Jurkat, Clone E6-1 (cell line): ENCODE measurements at regions not wholly inside any gene's neighbourhood (a gene's known extent, or its start where the extent isn't known, plus 50 kb on each side); places are given as distances from the start of the nearest gene placed in this dataset.
"Not testable (repeated sequence)": the region's sequence is repeated elsewhere in the genome, so short reads cannot be mapped to it uniquely, and the experiment has no call there.

ENCODE experiments used
- DNase-seq: peaks from one replicate; pipeline ENCODE4 v3.0.0-alpha.2; 2011; ENCODE audit warnings: low read depth, low spot score
- H3K4me3 ChIP-seq: 2 replicates; pipeline ENCODE4 v1.5.1; 2011; ENCODE audit warnings: mild to moderate bottlenecking, low read length, control low read depth, moderate library complexity

- not testable (repeated sequence) for DNase-seq, H3K4me3 ChIP-seq
These were observed 106.4 kb upstream of the PPM1J start for GRCh38 chr1:112821307-112822063.

DNA sequence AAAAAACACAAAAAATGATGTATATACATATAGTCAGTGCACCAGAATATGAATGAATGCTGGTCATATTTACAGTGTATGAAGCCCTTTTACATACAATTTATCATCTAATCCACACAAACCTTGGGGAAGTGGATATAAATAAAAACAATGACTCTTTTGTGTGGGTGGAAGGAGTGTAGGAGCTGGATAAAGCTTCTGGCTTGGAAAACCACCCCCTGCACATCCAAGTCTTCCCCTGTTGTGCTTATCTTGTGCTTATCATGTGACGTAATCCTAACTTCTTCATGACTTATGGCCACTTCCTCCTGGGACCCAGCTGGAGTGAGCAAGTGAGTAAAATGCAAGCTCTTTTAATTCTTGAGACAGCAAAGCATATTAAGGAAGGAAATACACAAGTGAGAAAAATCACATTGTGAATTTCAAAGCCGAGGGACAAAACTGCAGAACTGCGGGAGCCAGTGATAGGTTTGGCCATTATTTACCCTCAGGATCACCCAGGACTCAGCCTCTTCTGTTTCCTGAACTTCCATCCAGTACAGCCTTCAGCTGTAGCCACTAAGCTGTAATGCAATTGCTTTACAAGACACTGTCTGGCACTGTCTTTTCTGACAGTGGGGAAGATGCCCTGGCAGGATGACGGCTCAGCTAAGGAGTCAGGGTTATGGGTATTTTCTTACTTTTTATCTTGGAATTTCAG, 104.0 kb upstream of the PPM1J start:
- DNase-seq: no peak
- H3K4me3 ChIP-seq: no peak overlapping the region

DNA sequence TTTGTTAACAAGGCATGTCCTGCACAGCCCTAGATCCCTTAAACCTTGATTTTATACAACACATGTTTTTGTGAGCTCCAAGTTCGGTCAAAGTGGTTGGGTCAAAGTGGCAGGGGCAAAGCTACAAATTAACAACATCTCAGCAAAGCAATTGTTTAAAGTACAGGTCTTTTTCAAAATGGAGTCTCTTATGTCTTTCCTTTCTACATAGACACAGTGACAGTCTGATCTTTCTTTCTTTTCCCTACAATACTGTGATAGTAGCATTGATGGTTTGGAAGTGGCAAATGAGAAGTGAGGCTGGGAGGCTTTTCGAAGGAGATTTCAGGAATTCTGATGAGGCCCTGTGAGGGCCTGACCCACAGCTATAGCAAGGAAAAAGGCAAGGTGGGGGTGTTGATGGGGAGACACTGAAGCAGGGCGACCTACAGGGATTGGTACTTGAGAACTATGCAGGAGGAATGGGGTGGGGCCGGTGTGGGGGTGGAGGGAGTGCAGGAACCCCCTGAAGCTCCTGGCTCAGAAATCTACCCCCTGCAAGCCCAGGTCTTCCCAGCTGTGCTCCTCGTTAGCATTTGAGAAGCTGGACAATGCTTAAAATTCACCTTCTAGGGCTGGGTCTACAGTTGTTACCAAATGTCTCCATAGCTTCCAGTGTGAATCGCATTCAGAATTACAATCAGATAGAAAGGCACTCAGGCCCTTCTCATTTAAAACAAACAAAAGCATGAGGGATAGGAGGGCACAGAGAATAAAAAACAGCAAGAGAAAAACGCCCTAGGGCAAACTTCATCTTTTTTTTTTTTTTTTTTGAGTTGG, 102.6 kb upstream of the PPM1J start:
- H3K4me3 ChIP-seq: no peak overlapping the region
- no peak for DNase-seq

GRCh38 chr1:112815376-112815775, 100.2 kb upstream of the PPM1J start:
- no peak overlapping the region for H3K4me3 ChIP-seq
- no peak for DNase-seq

GRCh38 chr1:112814645-112815044, 99.5 kb upstream of the PPM1J start:
- not testable (repeated sequence) for DNase-seq, H3K4me3 ChIP-seq

GRCh38 chr1:112808861-112809684, 93.9 kb upstream of the PPM1J start:
- no peak for DNase-seq
- H3K4me3 ChIP-seq: no peak overlapping the region

DNA sequence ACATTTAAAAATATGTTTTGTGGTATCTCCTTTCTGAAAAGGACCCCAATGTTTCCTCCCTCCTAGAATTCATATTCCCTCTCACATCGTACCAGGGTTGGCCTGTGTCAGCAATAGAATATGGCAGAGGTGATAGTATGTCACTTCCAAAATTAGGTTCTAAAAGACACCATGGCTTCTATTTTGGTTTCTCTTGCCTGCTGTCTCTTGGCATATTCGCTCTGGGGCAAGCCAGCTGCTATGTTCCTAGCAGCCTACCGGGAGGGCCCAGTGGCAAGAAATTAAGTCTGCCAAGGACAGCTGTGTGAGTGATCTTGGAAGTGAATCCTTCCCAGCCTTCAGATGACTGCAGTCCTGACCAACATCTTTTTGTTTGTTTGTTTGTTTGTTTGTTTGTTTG, 92.9 kb upstream of the PPM1J start:
- no peak for DNase-seq

DNA sequence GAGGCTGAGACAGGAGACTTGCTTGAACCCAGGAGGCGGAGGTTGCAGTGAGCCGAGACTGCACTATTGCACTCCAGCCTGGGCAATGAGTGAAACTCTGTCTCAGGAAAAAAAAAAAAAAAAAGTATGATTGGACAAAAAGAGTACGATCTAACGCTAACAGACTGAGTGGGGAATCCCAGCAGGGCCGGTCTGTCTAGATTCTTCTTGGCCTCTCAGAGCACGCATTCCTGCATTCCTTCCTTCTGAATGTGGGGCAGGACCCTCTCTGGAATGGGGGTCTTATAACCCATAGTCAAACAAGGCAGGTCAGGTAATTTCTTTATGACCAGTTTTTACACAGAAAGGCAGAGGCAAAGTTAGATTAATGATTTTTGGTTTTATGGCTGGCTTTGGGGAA, 92.0 kb upstream of the PPM1J start:
- H3K4me3 ChIP-seq: no peak overlapping the region
- no peak for DNase-seq

More for the DNA sequence above, 92.9 kb upstream of the PPM1J start:
- no peak overlapping the region for H3K4me3 ChIP-seq

DNA sequence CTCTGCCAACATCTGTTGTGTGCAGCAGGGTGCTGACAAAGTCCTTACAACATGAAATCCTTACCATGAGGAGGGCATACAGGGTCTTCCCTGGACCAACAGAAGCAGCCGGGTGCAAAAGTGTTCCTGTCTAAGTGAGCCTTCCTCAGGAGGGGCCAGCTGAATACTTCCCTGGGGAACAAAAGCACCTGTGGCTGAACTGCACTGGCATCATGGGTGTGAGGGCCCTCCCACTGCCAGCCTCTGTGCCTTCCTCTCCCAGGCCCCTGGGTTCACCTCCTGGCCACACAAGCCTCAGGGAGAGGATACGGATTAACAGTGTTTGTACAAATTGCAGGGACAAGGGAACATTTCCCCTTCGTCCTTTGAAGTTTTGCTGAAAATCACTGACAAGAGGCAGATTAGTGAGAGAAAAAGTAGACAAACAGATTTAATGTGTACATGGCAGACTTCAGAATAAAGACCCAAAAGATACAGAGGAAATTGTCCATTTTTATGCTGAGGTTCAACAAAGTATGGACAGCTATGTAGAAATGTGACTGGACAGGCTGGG, 91.0 kb upstream of the PPM1J start:
- DNase-seq: no peak

DNA sequence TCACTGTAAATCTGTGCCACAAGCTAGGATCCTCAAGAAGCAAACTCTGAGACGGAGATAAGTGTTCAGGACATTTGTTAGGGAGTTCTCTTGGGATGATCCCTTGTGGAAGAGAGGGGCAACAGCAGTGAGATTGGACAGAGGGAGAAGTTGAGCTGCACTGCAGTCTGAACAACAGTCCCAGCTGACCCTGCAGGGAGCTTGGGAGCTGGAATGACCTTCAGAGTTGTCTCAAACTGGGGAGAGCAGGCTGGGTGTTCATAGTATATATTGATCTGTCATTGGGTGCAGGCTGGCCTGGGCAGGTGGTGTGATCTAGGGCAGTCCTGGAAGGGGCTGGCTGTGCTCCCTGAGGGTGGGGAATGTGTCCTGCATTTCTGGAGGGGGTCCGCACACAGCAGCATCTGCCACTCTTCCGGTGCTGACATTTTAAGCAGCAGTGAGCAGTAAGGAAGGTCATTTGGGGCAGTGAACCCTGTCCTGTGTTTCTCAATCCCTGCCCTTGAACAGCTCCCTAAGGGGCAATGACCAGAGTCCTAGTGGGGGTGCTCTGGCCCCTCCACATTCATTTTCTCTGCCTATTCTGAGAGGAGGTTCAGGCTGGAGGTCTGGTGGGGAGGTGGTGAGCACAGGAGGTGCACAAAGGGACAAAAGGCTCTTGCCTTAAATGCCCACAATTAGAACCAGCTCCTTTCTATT, 90.2 kb upstream of the PPM1J start:
- DNase-seq: no peak
- H3K4me3 ChIP-seq: no peak overlapping the region

More for the DNA sequence above, 91.0 kb upstream of the PPM1J start:
- no peak overlapping the region for H3K4me3 ChIP-seq

DNA sequence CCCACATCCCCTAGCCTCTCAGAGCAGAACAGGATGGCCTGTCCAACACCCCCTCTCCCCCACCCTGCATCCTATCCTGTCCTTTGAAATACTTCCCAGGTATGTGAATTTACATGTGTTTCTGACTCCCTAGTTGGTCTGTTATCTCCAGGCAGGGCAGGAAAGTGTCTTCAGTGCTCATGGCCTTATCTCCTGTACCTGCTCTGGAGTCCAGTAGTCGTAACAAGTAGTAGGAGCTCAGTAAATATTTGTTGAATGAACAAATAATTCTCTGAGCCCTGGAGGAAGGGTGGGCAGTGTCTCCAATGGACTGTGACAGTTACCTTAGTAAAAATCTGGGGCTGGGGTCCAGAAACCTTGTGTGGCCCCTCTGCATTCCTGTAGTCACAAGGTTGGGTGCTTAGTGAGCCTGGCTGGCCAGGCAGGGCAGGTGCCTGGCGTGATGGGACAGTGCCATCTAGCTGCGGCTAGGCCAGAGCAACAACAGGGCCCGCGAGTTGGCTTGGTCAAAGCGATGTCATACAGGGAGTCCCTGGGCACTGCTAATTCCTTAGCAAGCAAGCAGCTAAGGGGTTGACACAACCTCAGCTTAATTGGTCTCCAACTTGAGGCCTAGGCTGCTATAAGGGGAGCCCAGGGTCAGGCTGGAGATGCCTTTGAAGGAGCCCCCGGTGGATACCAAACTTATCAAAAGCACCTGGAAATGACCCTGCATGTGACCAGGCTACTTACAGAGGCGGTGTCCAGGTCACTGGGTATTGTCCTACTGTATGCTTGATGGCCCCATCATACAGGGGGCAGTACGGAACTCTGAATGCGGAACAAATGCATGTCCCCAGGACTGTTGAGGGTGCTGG, 89.0 kb upstream of the PPM1J start:
- H3K4me3 ChIP-seq: no peak overlapping the region
- peak; percentile 37 for DNase-seq

DNA sequence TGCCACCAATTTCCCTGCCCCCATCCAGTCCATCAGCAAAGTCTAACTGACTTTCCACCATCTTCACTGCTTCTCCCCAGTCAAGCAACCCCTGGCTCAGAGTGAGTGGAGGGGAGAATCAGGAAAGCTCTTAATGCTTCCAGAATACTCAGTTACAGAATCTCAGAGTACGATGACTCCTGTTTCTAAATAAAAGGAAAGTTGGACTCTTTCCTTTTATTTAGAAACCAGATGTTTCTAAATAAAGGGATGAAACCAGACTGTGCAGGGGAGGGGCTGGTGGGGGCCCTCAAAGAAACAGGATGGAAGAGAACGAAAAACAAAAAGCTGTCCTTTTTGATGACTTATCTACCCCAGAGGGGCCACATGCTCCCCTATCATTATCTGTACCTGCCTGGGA, 85.2 kb upstream of the PPM1J start:
- no peak for DNase-seq
- no peak overlapping the region for H3K4me3 ChIP-seq

GRCh38 chr1:112798292-112798691, 83.2 kb upstream of the PPM1J start:
- DNase-seq: no peak
- H3K4me3 ChIP-seq: no peak overlapping the region

DNA sequence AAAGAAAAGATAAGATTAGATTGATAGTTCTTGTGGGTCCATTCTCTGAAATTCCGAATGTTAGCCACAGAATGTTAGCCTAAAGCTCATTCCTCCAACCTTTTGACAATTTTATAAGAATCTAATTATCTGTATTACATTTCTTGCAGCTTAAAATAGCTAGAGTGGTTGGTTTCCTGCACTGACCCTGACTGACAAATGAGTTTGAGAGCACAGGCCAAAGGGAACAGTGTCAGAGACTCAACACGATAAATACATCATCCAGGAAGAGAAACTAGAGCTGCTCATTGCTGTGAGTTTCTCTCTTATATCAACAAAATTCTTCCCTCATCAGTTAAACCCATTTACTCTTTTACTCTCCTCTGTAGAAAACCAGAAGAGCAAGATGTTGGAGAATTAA, 82.1 kb upstream of the PPM1J start:
- DNase-seq: no peak
- no peak overlapping the region for H3K4me3 ChIP-seq

GRCh38 chr1:112794654-112795239, 79.6 kb upstream of the PPM1J start:
- DNase-seq: no peak
- no peak overlapping the region for H3K4me3 ChIP-seq

DNA sequence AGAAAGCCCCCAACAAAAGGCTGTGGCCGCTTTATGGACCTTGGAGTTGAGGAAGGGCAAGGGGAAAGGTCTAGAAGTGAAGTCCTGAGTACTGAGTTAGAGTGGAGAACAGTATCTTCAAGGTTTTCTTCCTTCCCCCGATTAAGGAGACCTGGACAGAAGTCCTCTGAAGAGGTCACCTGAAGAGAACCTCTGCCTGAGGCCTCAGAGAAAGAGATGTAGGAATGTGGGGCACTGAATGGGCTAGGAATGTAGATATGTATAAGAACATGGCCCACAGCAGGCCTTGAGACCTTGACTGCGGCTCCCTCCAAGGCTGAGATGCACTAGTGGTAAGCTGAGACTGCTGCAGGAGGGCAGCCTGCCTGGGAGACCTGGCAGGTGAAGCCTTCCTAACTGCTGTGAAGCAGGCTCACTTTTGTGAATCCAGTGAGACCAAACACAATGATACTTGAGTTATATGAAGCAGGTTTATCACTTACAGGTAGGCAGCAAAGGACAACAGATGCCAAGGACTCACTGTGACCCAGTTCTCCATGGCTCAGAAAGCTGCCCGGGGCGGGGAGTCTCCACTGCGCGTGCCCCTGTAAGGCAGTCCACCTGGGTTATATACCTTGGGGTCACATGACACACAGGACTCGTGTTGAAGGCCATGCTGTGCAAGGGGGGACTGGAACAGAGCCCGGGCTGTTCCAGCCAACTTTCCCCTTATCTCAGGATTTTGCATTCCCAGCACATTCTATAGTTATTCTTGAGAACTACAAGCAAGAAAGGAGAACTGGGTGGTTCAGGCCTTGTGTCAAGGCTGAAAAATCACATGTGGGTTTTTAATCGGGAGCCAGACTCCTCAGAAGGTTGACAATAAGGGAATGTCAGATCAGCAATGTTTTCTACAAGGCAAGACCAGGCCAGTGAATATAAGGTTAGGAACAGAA, 78.8 kb upstream of the PPM1J start:
- no peak overlapping the region for H3K4me3 ChIP-seq
- DNase-seq: no peak
